ENCODE measurements at regions not wholly inside any gene's neighbourhood (a gene's known extent, or its start where the extent isn't known, plus 50 kb on each side); places are given as distances from the start of the nearest gene placed in this dataset.

GRCh38 chr9:126084696-126085095 is 241.9 kb upstream of the MVB12B start:
- no peak for TF ChIP-seq CTCF (conservative IDR thresholded peaks at IDR 0.05)
- no peak for TF ChIP-seq EZH2 (IDR thresholded peaks at IDR 0.05; ENCODE audit: low read depth)
